ENCODE measurements at regions not wholly inside any gene's neighbourhood (a gene's known extent, or its start where the extent isn't known, plus 50 kb on each side); places are given as distances from the start of the nearest gene placed in this dataset.

DNA sequence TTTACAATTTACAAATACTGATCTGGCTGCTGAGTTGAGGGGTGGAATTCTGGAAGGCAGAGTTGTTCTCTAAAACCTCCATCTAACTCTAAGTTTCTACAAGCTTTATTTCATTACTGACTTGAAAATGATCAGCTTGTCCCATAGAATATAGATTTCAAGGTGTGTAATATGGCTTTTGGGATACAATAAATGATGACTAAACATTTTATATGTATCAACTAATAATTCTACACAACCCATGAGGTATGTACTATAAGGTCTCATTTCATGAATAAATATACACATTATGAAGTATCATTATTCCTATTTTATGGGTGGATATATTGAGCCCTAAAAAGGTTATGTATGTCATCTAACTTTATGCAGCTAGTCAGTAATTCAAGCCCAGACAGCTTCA lies 1214.3 kb upstream of the SORCS1 start:
- no peaks in the 10 kb centered on the region for H3K27me3 ChIP-seq
- H3K4me3 ChIP-seq = no peak overlapping the region
- H3K9me3 ChIP-seq = no peaks in the 10 kb centered on the region
- TF ChIP-seq, protein P1, sequence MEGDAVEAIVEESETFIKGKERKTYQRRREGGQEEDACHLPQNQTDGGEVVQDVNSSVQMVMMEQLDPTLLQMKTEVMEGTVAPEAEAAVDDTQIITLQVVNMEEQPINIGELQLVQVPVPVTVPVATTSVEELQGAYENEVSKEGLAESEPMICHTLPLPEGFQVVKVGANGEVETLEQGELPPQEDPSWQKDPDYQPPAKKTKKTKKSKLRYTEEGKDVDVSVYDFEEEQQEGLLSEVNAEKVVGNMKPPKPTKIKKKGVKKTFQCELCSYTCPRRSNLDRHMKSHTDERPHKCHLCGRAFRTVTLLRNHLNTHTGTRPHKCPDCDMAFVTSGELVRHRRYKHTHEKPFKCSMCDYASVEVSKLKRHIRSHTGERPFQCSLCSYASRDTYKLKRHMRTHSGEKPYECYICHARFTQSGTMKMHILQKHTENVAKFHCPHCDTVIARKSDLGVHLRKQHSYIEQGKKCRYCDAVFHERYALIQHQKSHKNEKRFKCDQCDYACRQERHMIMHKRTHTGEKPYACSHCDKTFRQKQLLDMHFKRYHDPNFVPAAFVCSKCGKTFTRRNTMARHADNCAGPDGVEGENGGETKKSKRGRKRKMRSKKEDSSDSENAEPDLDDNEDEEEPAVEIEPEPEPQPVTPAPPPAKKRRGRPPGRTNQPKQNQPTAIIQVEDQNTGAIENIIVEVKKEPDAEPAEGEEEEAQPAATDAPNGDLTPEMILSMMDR (IDR thresholded peaks at IDR 0.05) = no peak
- TF ChIP-seq EP300 (IDR thresholded peaks at IDR 0.05) = no peak
- no peak for TF ChIP-seq POLR2A (IDR thresholded peaks at IDR 0.05)
- no peaks in the 10 kb centered on the region for H3K4me1 ChIP-seq (ENCODE audit: insufficient read depth)
- H3K36me3 ChIP-seq = no peaks in the 10 kb centered on the region
- DNase-seq = no peak
- intact Hi-C loops (cut with DNase I) = no loop called here
- H3K27ac ChIP-seq = no peak overlapping the region

DNA sequence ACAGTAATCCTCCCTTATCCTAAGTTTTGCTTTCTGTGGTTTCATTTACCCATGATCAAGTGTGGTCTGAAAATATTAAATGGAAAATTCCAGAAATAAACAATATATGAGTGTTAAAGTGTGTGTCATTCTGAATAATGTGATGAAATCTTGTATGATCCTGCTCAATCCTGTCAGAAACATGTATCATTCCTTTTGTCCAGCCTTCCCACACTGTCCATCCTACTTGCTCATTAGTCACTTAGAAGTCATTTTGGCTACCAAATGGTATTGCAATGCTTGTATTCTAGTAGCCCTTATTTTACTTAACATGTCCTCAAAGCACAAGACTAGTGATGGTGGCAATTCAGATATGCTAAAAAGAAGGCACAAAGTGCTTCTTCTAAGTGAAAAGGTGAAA lies 1211.2 kb upstream of the SORCS1 start:
- Histone ChIP-seq H3K4me1 (ENCODE audit: insufficient read depth) (no peaks in the 10 kb centered on the region), H3K27me3 (no peaks in the 10 kb centered on the region), H3K27ac (no peak overlapping the region), H3K4me3 (no peak overlapping the region), H3K9me3 (no peaks in the 10 kb centered on the region), H3K36me3 (no peaks in the 10 kb centered on the region)
- TF ChIP-seq EP300 (IDR thresholded peaks at IDR 0.05) = no peak
- no peak for TF ChIP-seq POLR2A (IDR thresholded peaks at IDR 0.05)
- TF ChIP-seq, protein P1 (IDR thresholded peaks at IDR 0.05) = no peak
- DNase-seq = no peak
- intact Hi-C loops (cut with DNase I) = no loop called here

DNA sequence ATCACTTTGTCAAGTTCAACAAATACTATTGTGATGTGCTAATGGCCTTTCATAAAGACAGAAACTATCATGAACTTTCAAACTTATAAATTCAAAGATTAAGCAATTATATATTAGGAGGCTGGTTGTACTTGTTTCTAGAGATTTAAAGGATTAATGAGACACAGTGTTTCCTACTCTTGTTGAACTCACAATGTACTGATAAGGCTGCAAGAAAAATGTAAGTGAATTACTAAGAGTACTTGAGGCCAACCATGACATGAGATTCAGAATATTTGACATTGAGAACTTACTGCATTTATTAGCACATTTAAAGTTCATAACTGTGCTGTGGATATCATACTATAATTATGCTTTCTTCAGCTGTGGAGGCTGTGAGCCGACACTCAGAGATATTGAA lies 1210.5 kb upstream of the SORCS1 start:
- WGBS, 3 donors = 0 to 22% (median 9%) methylated on average over 1 of the region's 1 CpG
- Histone ChIP-seq H3K9me3 (no peaks in the 10 kb centered on the region), H3K4me1 (ENCODE audit: insufficient read depth) (no peaks in the 10 kb centered on the region), H3K27me3 (no peaks in the 10 kb centered on the region), H3K27ac (no peak overlapping the region), H3K4me3 (no peak overlapping the region), H3K36me3 (no peaks in the 10 kb centered on the region)
- no peak for DNase-seq
- TF ChIP-seq POLR2A (IDR thresholded peaks at IDR 0.05) (no peak), EP300 (IDR thresholded peaks at IDR 0.05) (no peak)
- TF ChIP-seq, protein P1 (IDR thresholded peaks at IDR 0.05) = no peak
- intact Hi-C loops (cut with DNase I) = no loop called here

- intact Hi-C loops (cut with DNase I) = no loop called here
- TF ChIP-seq, protein P1 (IDR thresholded peaks at IDR 0.05) = no peak
- no peak for TF ChIP-seq EP300 (IDR thresholded peaks at IDR 0.05)
- TF ChIP-seq POLR2A (IDR thresholded peaks at IDR 0.05) = no peak
- Histone ChIP-seq H3K9me3 (no peaks in the 10 kb centered on the region), H3K4me3 (no peak overlapping the region), H3K36me3 (no peaks in the 10 kb centered on the region), H3K4me1 (ENCODE audit: insufficient read depth) (no peaks in the 10 kb centered on the region), H3K27ac (no peak overlapping the region), H3K27me3 (no peaks in the 10 kb centered on the region)
- DNase-seq = no peak
Observed at GRCh38 chr10:108365541-108365940, 1201.0 kb upstream of the SORCS1 start.

- Histone ChIP-seq H3K4me1 (ENCODE audit: insufficient read depth) (no peaks in the 10 kb centered on the region), H3K27me3 (no peaks in the 10 kb centered on the region), H3K36me3 (no peaks in the 10 kb centered on the region), H3K4me3 (no peak overlapping the region), H3K27ac (no peak overlapping the region), H3K9me3 (no peaks in the 10 kb centered on the region)
- no peak for DNase-seq
- intact Hi-C loops (cut with DNase I) = no loop called here
- TF ChIP-seq POLR2A (IDR thresholded peaks at IDR 0.05) (no peak), EP300 (IDR thresholded peaks at IDR 0.05) (no peak)
- TF ChIP-seq, protein P1 (IDR thresholded peaks at IDR 0.05) = no peak
- whole genome bisulfite sequencing, 3 donors = 82 to 85% (median 84%) methylated on average over 4 of the region's 4 CpGs
Observed at GRCh38 chr10:108363576-108363975, 1199.1 kb upstream of the SORCS1 start.

Data from ovary (tissue), 7 donors.